A549 (cell line): ENCODE measurements at regions not wholly inside any gene's neighbourhood (a gene's known extent, or its start where the extent isn't known, plus 50 kb on each side); places are given as distances from the start of the nearest gene placed in this dataset.
"Not testable (repeated sequence)": the region's sequence is repeated elsewhere in the genome, so short reads cannot be mapped to it uniquely, and the experiment has no call there.

Experiments
- ATAC-seq, 2 experiments: fragments of 200-7000 bp in 1 of 2; fragments of >200 bp in 1 of 2; cut with Nextera tagmentation in 1 of 2; cut with Tn5 transposase in 1 of 2; 3 replicates each; pipeline versions ENCODE4 v1.8.0 to v1.9.1; 2018 to 2020; ENCODE audit warnings: mild to moderate bottlenecking in 1 of 2, moderate library complexity in 1 of 2
- CTCF ChIA-PET: fragments of 300-600 bp; sonication (Branson Sonifier 250); formaldehyde crosslinking; extraction: SDS; loops from one replicate; lab custom pipeline; 2021; ENCODE audit warnings: antibody characterized with exemption, inconsistent platforms; lab: Yijun Ruan, JAX
- POLR2A ChIA-PET: fragments of 350-600 bp; formaldehyde crosslinking; extraction: SDS; loops from one replicate; lab custom pipeline; 2021; ENCODE audit warnings: antibody characterized with exemption, inconsistent platforms; lab: Yijun Ruan, JAX
- DNase-seq, 2 experiments: peaks; one replicate each; pipeline versions ENCODE4 v3.0.0 to v3.0.0-alpha.2; 2011 to 2016; ENCODE audit warnings: low read depth in 1 of 2, low spot score in 1 of 2
- FAIRE-seq: peaks from 2 replicates; lab custom pipeline; 2011; peaks lifted over from hg19 to GRCh38; lab: Jason Lieb, UNC
- H3K27ac ChIP-seq, 2 experiments: fragments of >200 bp; sonication (Bioruptor Twin); formaldehyde crosslinking; 3 replicates each; pipeline ENCODE4 v1.5.1; 2016 to 2017
- H3K4me1 ChIP-seq: fragments of >200 bp; sonication (Bioruptor Twin); formaldehyde crosslinking; 3 replicates; pipeline ENCODE4 v1.6.1; 2016
- H3K4me2 ChIP-seq: fragments of >200 bp; sonication (Bioruptor Twin); formaldehyde crosslinking; 3 replicates; pipeline ENCODE4 v1.6.1; 2016
- H3K4me3 ChIP-seq: fragments of >200 bp; sonication (Bioruptor Twin); formaldehyde crosslinking; 3 replicates; pipeline ENCODE4 v1.5.1; 2016
- H3K9me3 ChIP-seq: fragments of >200 bp; sonication (Bioruptor Twin); formaldehyde crosslinking; 3 replicates; pipeline ENCODE4 v1.6.1; 2016
- CBX2 ChIP-seq: fragments of 200-600 bp; sonication (generic); IDR thresholded peaks from 2 replicates; pipeline ENCODE4 v1.6.1; 2016; ENCODE audit warnings: low read depth, mild to moderate bottlenecking, borderline replicate concordance
- CBX8 ChIP-seq: fragments of 200-600 bp; sonication (generic); IDR thresholded peaks from 2 replicates; pipeline ENCODE4 v1.6.1; 2016
- CHD2 ChIP-seq: fragments of 150-350 bp; IDR thresholded peaks from 2 replicates; pipeline ENCODE4 v1.6.1; 2014; ENCODE audit warnings: low read length; ENCODE audit not compliant: partially characterized antibody
- CHD4 ChIP-seq: fragments of 200-600 bp; sonication (generic); IDR thresholded peaks from 2 replicates; pipeline ENCODE4 v1.6.1; 2016; ENCODE audit warnings: antibody characterized with exemption, mild to moderate bottlenecking, borderline replicate concordance
- FOSL2 ChIP-seq, 2 experiments: fragments of 450-650 bp in 1 of 2; fragments of >200 bp in 1 of 2; sonication (Bioruptor Twin) in 1 of 2; formaldehyde crosslinking; IDR thresholded peaks; 2 replicates each; pipeline versions ENCODE4 v1.5.0 to v1.6.1; 2016 to 2020; ENCODE audit warnings: mild to moderate bottlenecking in 1 of 2, moderate library complexity in 1 of 2
- GATA3 ChIP-seq: IDR thresholded peaks from 2 replicates; pipeline ENCODE4 v1.6.1; 2012; ENCODE audit warnings: borderline replicate concordance
- HOXA7 ChIP-seq: fragments of 250-450 bp; sonication (Bioruptor Pico); IDR thresholded peaks from 2 replicates; pipeline ENCODE4 v1.5.0; 2020; ENCODE audit warnings: mild to moderate bottlenecking, moderate library complexity
- HOXB5 ChIP-seq: fragments of 250-450 bp; sonication (Bioruptor Pico); IDR thresholded peaks from 2 replicates; pipeline ENCODE4 v1.5.0; 2020; ENCODE audit warnings: mild to moderate bottlenecking, moderate library complexity
- KDM1A ChIP-seq: fragments of 200-600 bp; sonication (generic); IDR thresholded peaks from 2 replicates; pipeline ENCODE4 v1.6.1; 2016; ENCODE audit warnings: low read depth, mild to moderate bottlenecking
- KDM5A ChIP-seq: fragments of 200-600 bp; sonication (generic); IDR thresholded peaks from 2 replicates; pipeline ENCODE4 v1.6.1; 2016; ENCODE audit warnings: antibody characterized with exemption, mild to moderate bottlenecking
- MYC ChIP-seq: IDR thresholded peaks from 2 replicates; pipeline ENCODE4 v1.6.1; 2012; ENCODE audit warnings: mild to moderate bottlenecking, inconsistent platforms, low read length, improper control_type of control experiment, borderline replicate concordance
- NPAS2 ChIP-seq: fragments of 250-450 bp; sonication (Bioruptor Pico); IDR thresholded peaks from 2 replicates; pipeline ENCODE4 v1.8.0; 2022; ENCODE audit warnings: mild to moderate bottlenecking, moderate library complexity, borderline replicate concordance
- PHF8 ChIP-seq: fragments of 200-600 bp; sonication (generic); IDR thresholded peaks from 2 replicates; pipeline ENCODE4 v1.6.1; 2016; ENCODE audit warnings: low read depth, mild to moderate bottlenecking, antibody characterized with exemption, moderate library complexity, borderline replicate concordance
- RCOR1 ChIP-seq: fragments of 150-350 bp; IDR thresholded peaks from 2 replicates; pipeline ENCODE4 v1.6.1; 2014; ENCODE audit warnings: antibody characterized with exemption, low read length, low read depth
- RNF2 ChIP-seq: fragments of 200-600 bp; sonication (generic); IDR thresholded peaks from 2 replicates; pipeline ENCODE4 v1.6.1; 2016; ENCODE audit warnings: low read depth, mild to moderate bottlenecking, antibody characterized with exemption, moderate library complexity, borderline replicate concordance
- SMC3 ChIP-seq: fragments of >200 bp; sonication (Bioruptor Twin); formaldehyde crosslinking; IDR thresholded peaks from 3 replicates; pipeline ENCODE4 v1.6.1; 2018; ENCODE audit warnings: inconsistent platforms
- SREBF2 ChIP-seq: fragments of 450-650 bp; IDR thresholded peaks from 2 replicates; pipeline ENCODE4 v1.6.1; 2014; ENCODE audit warnings: mild to moderate bottlenecking, moderate library complexity
- TP53 ChIP-seq: fragments of 250-450 bp; sonication (Bioruptor Pico); IDR thresholded peaks from 2 replicates; pipeline ENCODE4 v1.5.0; 2021; ENCODE audit warnings: mild to moderate bottlenecking, moderate library complexity
- ZC3H11A ChIP-seq: fragments of 450-650 bp; IDR thresholded peaks from 2 replicates; pipeline ENCODE4 v1.6.1; 2014; ENCODE audit warnings: antibody characterized with exemption, mild to moderate bottlenecking
- ZFP36 ChIP-seq: fragments of 450-650 bp; IDR thresholded peaks from 2 replicates; pipeline ENCODE4 v1.6.1; 2014; ENCODE audit warnings: borderline replicate concordance; ENCODE audit not compliant: partially characterized antibody
- WGBS: methylation state at CpG from one replicate; pipeline ENCODE4 v1.1.6; 2017; ENCODE audit errors: missing lambda C conversion rate; 5-methylcytosine and 5-hydroxymethylcytosine counted together
- TF ChIP-seq, protein P1 (sequence below): fragments of 450-650 bp; IDR thresholded peaks from 2 replicates; pipeline ENCODE4 v1.6.1; 2014; ENCODE audit warnings: antibody characterized with exemption
- TF ChIP-seq, protein P2 (sequence below): IDR thresholded peaks from 2 replicates; pipeline ENCODE4 v1.6.1; 2012
- TF ChIP-seq, protein P3 (sequence below): fragments of >200 bp; sonication (Bioruptor Twin); formaldehyde crosslinking; IDR thresholded peaks from 3 replicates; pipeline ENCODE4 v1.6.1; 2016
- TF ChIP-seq, protein P4 (sequence below): fragments of 250-450 bp; sonication (Bioruptor Pico); IDR thresholded peaks from 2 replicates; pipeline ENCODE4 v1.5.0; 2020; ENCODE audit warnings: low read depth, mild to moderate bottlenecking, moderate library complexity
- TF ChIP-seq, protein P5 (sequence below): IDR thresholded peaks from 2 replicates; pipeline ENCODE4 v1.6.1; 2012; ENCODE audit warnings: low read depth, borderline replicate concordance

DNA sequence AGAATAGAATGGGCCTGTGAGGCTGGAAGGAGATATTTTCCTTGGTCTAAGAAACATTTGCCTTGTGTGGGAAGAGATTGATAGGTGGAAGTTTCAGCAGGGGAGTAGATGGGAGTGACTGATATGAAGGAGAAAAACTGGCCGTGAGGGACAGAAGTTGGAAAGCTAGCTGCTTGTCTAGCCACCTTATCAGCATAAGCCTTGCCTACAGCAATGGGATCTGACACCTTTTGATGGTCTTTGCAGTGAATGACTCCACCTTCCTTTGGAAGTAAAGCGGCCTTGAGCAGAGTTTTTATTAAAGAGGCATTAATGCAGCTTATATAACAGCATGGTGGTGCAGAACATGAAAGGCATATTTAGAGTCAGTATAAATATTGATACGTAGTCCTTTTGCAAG lies 120.1 kb upstream of the INTU start:
- POLR2A ChIA-PET, DNase-seq, H3K4me1 ChIP-seq, H3K4me3 ChIP-seq, H3K27ac ChIP-seq, CTCF ChIA-PET, FAIRE-seq, H3K4me2 ChIP-seq, H3K9me3 ChIP-seq, ATAC-seq: not testable (repeated sequence)
- WGBS = 62% methylated on average over 3 of the region's 3 CpGs

DNA sequence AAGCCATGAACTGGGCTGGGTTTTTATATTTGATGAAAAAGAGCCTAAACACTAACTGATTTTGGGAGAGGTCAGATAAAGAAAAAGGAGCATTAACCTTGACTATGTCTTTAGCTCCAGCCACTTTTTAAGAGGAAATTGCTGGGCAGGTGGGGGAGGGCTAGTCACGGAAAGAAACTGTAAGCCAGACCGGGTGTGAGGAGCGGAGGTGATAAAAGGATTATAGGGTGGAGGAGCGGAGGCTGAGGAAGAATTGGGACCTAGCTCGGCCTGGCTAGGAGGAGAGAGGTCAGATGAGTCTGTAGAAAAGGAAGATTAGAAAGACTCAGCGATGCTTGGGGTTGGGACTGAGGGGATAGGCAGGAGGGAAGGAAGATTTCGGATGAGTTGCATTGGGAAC lies 117.5 kb upstream of the INTU start:
- H3K4me2 ChIP-seq, H3K4me1 ChIP-seq, DNase-seq, H3K9me3 ChIP-seq, POLR2A ChIA-PET, ATAC-seq, H3K27ac ChIP-seq, FAIRE-seq, H3K4me3 ChIP-seq, CTCF ChIA-PET: not testable (repeated sequence)
- WGBS = 51% methylated on average over 7 of the region's 7 CpGs

DNA sequence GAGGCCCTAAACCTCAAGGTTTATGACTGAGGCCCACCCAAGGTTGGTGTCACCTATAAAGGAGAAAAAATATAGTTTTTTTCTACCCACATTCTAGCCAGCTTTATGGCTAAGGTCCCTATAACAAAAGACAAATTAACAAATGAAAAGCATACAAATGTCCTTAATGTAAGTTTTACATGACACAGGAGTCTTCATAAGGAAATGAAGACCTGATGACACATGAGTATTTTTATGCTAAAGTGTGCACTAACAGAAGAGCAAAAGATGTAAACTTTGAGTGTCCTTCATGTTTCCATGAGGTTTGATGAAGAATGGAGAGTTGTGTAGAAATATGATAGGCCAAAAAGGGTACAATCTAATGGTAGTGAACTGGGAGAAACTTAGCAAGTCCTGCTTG lies 114.7 kb upstream of the INTU start:
- Histone ChIP-seq H3K4me1 (no peaks in the 10 kb centered on the region), H3K27ac (no peak overlapping the region)
- CTCF ChIA-PET = no interaction called here
- TF ChIP-seq, protein P1, sequence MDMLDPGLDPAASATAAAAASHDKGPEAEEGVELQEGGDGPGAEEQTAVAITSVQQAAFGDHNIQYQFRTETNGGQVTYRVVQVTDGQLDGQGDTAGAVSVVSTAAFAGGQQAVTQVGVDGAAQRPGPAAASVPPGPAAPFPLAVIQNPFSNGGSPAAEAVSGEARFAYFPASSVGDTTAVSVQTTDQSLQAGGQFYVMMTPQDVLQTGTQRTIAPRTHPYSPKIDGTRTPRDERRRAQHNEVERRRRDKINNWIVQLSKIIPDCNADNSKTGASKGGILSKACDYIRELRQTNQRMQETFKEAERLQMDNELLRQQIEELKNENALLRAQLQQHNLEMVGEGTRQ = no peak
- TF ChIP-seq TP53 (CRISPR knock-in tag) (no peak), NPAS2 (CRISPR knock-in tag) (no peak), SREBF2 (no peak), GATA3 (no peak), MYC (no peak)
- TF ChIP-seq, protein P2, sequence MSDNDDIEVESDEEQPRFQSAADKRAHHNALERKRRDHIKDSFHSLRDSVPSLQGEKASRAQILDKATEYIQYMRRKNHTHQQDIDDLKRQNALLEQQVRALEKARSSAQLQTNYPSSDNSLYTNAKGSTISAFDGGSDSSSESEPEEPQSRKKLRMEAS = no peak
- TF ChIP-seq, all 56 proteins: peak for 0
- Histone ChIP-seq H3K9me3 (no peaks in the 10 kb centered on the region), H3K4me2 (no peak overlapping the region), H3K4me3 (no peak overlapping the region)
- no peak for FAIRE-seq
- no peak for ATAC-seq
- no peak for DNase-seq
- POLR2A ChIA-PET = no interaction called here

DNA sequence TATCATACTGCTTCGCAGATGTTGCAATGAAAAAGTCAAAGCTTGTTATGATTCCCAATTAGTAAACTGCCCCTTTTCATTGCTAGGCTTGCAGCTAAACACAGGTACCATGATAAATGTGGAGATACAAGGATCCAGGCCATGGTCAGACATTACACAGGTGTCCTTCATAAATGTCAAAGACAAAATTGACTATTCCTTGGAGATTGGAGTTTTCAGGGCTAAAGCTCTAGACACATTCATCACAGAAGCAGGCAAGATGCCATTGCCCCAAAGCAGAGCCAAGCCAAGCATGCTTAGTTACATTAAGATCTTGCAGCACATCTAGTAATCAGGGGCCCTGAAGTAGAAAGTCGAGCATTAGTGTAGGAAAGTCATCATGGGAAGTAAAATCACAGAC lies 111.3 kb upstream of the INTU start:
- ATAC-seq (no peak), DNase-seq (no peak), FAIRE-seq (no peak)
- no peak for TF ChIP-seq PHF8
- no peak for TF ChIP-seq RCOR1
- TF ChIP-seq HOXB5 (CRISPR knock-in tag) = no peak
- no peak for TF ChIP-seq CHD4
- TF ChIP-seq CBX2 = no peak
- TF ChIP-seq, protein P3, sequence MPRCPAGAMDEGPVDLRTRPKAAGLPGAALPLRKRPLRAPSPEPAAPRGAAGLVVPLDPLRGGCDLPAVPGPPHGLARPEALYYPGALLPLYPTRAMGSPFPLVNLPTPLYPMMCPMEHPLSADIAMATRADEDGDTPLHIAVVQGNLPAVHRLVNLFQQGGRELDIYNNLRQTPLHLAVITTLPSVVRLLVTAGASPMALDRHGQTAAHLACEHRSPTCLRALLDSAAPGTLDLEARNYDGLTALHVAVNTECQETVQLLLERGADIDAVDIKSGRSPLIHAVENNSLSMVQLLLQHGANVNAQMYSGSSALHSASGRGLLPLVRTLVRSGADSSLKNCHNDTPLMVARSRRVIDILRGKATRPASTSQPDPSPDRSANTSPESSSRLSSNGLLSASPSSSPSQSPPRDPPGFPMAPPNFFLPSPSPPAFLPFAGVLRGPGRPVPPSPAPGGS = no peak
- TF ChIP-seq FOSL2 (IDR thresholded peaks at IDR 0.05) = no peak
- TF ChIP-seq FOSL2 (CRISPR knock-in tag; IDR thresholded peaks at IDR 0.05) = no peak
- TF ChIP-seq CBX8 = no peak
- no peak for TF ChIP-seq ZC3H11A
- TF ChIP-seq ZFP36 = no peak
- no peak for TF ChIP-seq KDM1A
- no peak for TF ChIP-seq KDM5A
- TF ChIP-seq, protein P4, sequence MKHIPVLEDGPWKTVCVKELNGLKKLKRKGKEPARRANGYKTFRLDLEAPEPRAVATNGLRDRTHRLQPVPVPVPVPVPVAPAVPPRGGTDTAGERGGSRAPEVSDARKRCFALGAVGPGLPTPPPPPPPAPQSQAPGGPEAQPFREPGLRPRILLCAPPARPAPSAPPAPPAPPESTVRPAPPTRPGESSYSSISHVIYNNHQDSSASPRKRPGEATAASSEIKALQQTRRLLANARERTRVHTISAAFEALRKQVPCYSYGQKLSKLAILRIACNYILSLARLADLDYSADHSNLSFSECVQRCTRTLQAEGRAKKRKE (CRISPR knock-in tag) = no peak
- TF ChIP-seq TP53 (CRISPR knock-in tag) = no peak
- no peak for TF ChIP-seq SMC3
- no peak for TF ChIP-seq HOXA7 (CRISPR knock-in tag)
- TF ChIP-seq CHD2 = no peak
- TF ChIP-seq RNF2 = no peak
- TF ChIP-seq, protein P5, sequence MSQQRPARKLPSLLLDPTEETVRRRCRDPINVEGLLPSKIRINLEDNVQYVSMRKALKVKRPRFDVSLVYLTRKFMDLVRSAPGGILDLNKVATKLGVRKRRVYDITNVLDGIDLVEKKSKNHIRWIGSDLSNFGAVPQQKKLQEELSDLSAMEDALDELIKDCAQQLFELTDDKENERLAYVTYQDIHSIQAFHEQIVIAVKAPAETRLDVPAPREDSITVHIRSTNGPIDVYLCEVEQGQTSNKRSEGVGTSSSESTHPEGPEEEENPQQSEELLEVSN = no peak
- H3K9me3 ChIP-seq = no peaks in the 10 kb centered on the region
- WGBS = 2% methylated on average over 2 of the region's 2 CpGs
- no peak overlapping the region for H3K4me3 ChIP-seq
- H3K4me2 ChIP-seq = no peak overlapping the region
- ChIA-PET CTCF (no interaction called here), POLR2A (no interaction called here)
- H3K27ac ChIP-seq = no peak overlapping the region
- no peaks in the 10 kb centered on the region for H3K4me1 ChIP-seq
